ENCODE measurements at regions not wholly inside any gene's neighbourhood (a gene's known extent, or its start where the extent isn't known, plus 50 kb on each side); places are given as distances from the start of the nearest gene placed in this dataset.

GRCh38 chr2:129849559-129850160 is 129.8 kb upstream of the RAB6C start:
- no peak for TF ChIP-seq EZH2 (IDR thresholded peaks at IDR 0.05; ENCODE audit: low read depth)
- TF ChIP-seq, protein P1, sequence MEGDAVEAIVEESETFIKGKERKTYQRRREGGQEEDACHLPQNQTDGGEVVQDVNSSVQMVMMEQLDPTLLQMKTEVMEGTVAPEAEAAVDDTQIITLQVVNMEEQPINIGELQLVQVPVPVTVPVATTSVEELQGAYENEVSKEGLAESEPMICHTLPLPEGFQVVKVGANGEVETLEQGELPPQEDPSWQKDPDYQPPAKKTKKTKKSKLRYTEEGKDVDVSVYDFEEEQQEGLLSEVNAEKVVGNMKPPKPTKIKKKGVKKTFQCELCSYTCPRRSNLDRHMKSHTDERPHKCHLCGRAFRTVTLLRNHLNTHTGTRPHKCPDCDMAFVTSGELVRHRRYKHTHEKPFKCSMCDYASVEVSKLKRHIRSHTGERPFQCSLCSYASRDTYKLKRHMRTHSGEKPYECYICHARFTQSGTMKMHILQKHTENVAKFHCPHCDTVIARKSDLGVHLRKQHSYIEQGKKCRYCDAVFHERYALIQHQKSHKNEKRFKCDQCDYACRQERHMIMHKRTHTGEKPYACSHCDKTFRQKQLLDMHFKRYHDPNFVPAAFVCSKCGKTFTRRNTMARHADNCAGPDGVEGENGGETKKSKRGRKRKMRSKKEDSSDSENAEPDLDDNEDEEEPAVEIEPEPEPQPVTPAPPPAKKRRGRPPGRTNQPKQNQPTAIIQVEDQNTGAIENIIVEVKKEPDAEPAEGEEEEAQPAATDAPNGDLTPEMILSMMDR (conservative IDR thresholded peaks at IDR 0.05), result peak; percentile 83
